NB4 (cell line): ENCODE measurements at regions not wholly inside any gene's neighbourhood (a gene's known extent, or its start where the extent isn't known, plus 50 kb on each side); places are given as distances from the start of the nearest gene placed in this dataset.

Source experiments
- DNase-seq: peaks from one replicate; pipeline ENCODE4 v3.0.0; 2010; ENCODE audit warnings: low read depth
- H3K4me3 ChIP-seq: one replicate; pipeline ENCODE4 v1.5.1; 2011; ENCODE audit warnings: mild to moderate bottlenecking, low read depth, low read length, moderate library complexity
- CTCF ChIP-seq: IDR thresholded peaks from one replicate; pipeline ENCODE4 v1.5.1; 2012; ENCODE audit warnings: low read depth, low read length
- MAX ChIP-seq: IDR thresholded peaks from 2 replicates; pipeline ENCODE4 v1.6.1; 2011; ENCODE audit warnings: low read depth, low read length
- MYC ChIP-seq: IDR thresholded peaks from 2 replicates; pipeline ENCODE4 v1.6.1; 2011; ENCODE audit warnings: low read depth, low read length
- POLR2A ChIP-seq: IDR thresholded peaks from 2 replicates; pipeline ENCODE4 v1.6.1; 2011; ENCODE audit warnings: mild to moderate bottlenecking; ENCODE audit not compliant: insufficient read length; ENCODE audit errors: extremely low read depth

- H3K4me3 ChIP-seq = no peak overlapping the region
- DNase-seq = peak; percentile 36
- TF ChIP-seq POLR2A = no peak
- TF ChIP-seq CTCF = no peak
- TF ChIP-seq MYC = no peak
- no peak for TF ChIP-seq MAX
Observed at GRCh38 chr10:118955951-118956801, 73.3 kb upstream of the NANOS1 start.

- DNase-seq = no peak
- no peak overlapping the region for H3K4me3 ChIP-seq
- TF ChIP-seq POLR2A (no peak), CTCF (no peak), MYC (no peak), MAX (no peak)
Observed at GRCh38 chr10:118956802-118957442, 72.6 kb upstream of the NANOS1 start.

GRCh38 chr10:118957443-118957825, 72.1 kb upstream of the NANOS1 start:
- no peak overlapping the region for H3K4me3 ChIP-seq
- no peak for DNase-seq
- no peak for TF ChIP-seq MAX
- TF ChIP-seq POLR2A = no peak
- no peak for TF ChIP-seq MYC
- TF ChIP-seq CTCF = no peak

GRCh38 chr10:118957966-118958365, 71.5 kb upstream of the NANOS1 start:
- DNase-seq = no peak
- no peak overlapping the region for H3K4me3 ChIP-seq
- no peak for TF ChIP-seq CTCF
- no peak for TF ChIP-seq POLR2A
- no peak for TF ChIP-seq MAX
- TF ChIP-seq MYC = no peak

- TF ChIP-seq POLR2A = no peak
- no peak for TF ChIP-seq MAX
- no peak for TF ChIP-seq MYC
- no peak for TF ChIP-seq CTCF
- no peak for DNase-seq
Observed at GRCh38 chr10:118958559-118958958, 71.0 kb upstream of the NANOS1 start.

More at GRCh38 chr10:118958559-118958958, 71.0 kb upstream of the NANOS1 start:
- H3K4me3 ChIP-seq = no peak overlapping the region
